ENCODE measurements at regions not wholly inside any gene's neighbourhood (a gene's known extent, or its start where the extent isn't known, plus 50 kb on each side); places are given as distances from the start of the nearest gene placed in this dataset.

DNA sequence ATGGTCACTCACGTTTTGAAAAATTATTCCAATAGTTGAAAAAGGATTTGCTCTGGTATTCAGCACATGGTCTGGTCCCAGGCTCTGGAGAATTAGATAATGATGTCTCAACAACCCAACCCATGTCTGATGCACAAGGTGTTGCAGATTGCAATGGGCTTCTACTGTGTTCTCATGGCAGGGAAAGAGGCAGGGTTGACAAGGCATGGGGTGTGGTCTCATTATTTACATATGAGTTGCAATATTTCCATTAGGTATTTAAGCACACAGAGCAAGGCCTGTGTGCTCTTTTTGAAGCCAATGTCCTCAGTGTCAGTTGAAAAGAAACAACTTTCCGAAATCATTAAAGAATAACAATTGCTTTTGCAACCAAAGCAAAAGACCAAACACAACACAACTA, 381.9 kb upstream of the PBX1 start:
- H3K27ac ChIP-seq (ENCODE audit: low read depth): no peak overlapping the region
- no peaks in the 10 kb centered on the region for H3K4me1 ChIP-seq (ENCODE audit: insufficient read depth)
- WGBS: 85% methylated on average over 2 of the region's 2 CpGs
- no peaks in the 10 kb centered on the region for H3K36me3 ChIP-seq (ENCODE audit: insufficient read depth)
- H3K4me3 ChIP-seq (ENCODE audit: low read depth, low read length): no peak overlapping the region
- DNase-seq (ENCODE audit: extremely low spot score): no peak

DNA sequence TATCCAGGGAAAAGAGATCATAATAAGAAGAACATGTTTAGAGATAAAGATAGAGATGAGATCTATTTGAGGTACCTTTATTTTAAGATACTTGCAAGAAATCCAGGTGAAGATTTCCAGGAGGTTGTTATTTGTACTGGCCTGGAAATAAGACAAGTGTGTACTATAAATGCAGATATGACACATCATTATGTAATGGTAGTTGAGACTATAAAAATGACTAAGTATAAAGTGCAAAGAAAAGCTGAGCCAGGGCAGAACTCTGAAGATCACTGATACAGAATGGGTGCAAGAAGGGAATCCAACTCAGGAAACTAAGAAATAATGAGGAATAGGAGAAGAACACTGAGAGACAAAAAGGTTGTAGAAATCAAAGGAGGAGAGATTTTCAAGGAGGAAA, 378.2 kb upstream of the PBX1 start:
- H3K27ac ChIP-seq (ENCODE audit: low read depth): no peak overlapping the region
- H3K36me3 ChIP-seq (ENCODE audit: insufficient read depth): no peaks in the 10 kb centered on the region
- no peaks in the 10 kb centered on the region for H3K4me1 ChIP-seq (ENCODE audit: insufficient read depth)
- no peak overlapping the region for H3K4me3 ChIP-seq (ENCODE audit: low read depth, low read length)
- no peak for DNase-seq (ENCODE audit: extremely low spot score)

DNA sequence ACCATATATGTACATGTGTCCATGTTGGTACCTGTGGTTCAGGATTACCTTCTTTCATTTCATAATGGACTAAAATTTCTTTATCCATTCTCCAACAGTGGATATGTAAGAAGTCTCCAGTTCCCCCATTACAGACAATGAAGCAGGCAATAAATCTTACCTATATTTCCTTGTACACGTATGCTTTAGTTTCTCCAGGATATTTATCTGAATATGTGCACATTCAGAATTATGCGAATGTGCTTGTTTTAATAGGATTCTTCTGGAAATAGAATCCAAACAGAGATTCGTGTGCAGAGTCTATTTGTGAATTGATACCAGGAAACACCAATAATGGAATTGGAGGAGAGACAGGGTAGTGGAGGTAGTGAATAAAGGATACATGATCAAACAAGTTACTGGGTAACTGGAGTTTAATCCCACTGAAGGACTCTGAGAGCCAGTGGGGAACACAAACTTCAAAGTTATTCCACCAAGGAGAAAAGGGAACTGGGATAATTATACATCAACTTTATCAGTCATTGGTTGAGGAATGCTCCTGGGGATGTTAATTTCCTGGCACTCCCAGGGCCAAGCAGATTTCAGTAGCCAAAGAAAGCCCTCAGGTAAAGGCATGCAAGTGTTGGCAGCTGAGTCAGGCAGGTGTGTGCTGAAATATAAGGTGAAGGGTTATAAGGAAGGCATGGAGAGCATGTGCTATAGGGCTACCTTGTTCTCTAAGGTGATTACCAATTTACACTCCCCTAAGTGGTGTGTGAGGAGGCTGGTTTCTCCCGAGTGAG, 374.9 kb upstream of the PBX1 start:
- WGBS: 72% methylated on average over 4 of the region's 4 CpGs
- H3K4me1 ChIP-seq (ENCODE audit: insufficient read depth): no peaks in the 10 kb centered on the region

DNA sequence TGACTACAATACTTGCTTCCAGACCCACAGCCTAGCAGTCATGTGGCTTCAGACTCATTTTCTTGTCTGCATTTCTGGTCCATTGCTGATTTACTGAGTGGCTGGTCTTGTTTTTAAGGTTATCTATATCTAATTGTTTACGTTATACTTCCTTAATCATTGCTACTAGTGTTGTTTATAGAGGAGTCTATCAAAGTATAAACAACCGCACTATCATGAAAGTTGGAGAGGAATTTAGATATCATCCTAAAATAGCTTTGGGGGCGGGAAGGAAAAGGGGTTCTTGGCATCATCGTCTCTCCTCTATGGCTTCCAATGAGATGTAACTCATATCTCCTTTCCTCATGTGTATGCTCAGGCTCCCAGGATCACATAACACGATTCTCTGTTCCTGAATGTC, 372.1 kb upstream of the PBX1 start:
- WGBS: 54% methylated on average over 5 of the region's 5 CpGs
- H3K27ac ChIP-seq (ENCODE audit: low read depth): no peak overlapping the region
- no peak for DNase-seq (ENCODE audit: extremely low spot score)
- no peak overlapping the region for H3K4me3 ChIP-seq (ENCODE audit: low read depth, low read length)
- no peaks in the 10 kb centered on the region for H3K36me3 ChIP-seq (ENCODE audit: insufficient read depth)
- no peaks in the 10 kb centered on the region for H3K4me1 ChIP-seq (ENCODE audit: insufficient read depth)

More for the DNA sequence above, 374.9 kb upstream of the PBX1 start:
- DNase-seq (ENCODE audit: extremely low spot score): no peak
- H3K36me3 ChIP-seq (ENCODE audit: insufficient read depth): no peaks in the 10 kb centered on the region
- no peak overlapping the region for H3K27ac ChIP-seq (ENCODE audit: low read depth)
- no peak overlapping the region for H3K4me3 ChIP-seq (ENCODE audit: low read depth, low read length)

DNA sequence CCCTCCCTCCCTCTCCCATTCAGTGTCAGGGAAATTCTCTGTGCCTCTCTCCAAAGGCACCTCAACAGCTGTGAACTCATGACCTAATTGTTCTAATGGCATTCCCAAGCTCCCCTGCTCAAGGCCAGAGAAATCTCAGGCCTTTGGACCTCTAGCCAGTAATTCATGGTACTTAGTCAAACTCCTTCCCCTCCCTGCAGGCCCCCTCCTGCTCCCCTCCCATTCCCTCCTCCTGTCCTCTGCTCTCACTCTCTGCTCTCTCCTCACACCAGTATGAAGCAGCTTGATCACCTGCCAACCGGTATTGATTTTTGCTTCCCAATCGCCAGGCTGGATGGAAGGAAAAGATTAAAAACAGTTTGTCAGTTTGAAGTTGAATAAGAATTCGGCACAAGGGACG, 370.5 kb upstream of the PBX1 start:
- no peaks in the 10 kb centered on the region for H3K36me3 ChIP-seq (ENCODE audit: insufficient read depth)
- H3K4me3 ChIP-seq (ENCODE audit: low read depth, low read length): no peak overlapping the region
- 68% methylated on average over 4 of the region's 4 CpGs for WGBS
- H3K4me1 ChIP-seq (ENCODE audit: insufficient read depth): no peaks in the 10 kb centered on the region
- no peak for DNase-seq (ENCODE audit: extremely low spot score)
- no peak overlapping the region for H3K27ac ChIP-seq (ENCODE audit: low read depth)

DNA sequence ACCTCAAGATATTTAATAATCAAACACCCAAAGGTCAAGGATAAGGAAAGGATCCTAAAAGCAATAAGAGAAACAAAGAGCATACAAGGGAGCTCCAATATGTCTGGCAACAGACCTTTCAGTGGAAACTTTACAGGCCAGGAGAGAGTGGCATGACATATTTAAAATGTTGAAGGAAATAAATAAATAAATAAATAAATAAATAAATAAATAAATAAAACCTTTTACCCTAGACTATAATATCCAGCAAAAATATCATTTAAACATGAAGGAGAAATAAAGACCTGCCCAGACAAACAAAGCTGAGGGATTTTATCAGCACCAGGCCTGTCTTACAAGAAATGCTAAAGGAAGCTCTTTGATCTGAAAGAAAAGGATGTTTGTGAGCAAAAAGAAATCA, 367.8 kb upstream of the PBX1 start:
- no peak for DNase-seq (ENCODE audit: extremely low spot score)
- Histone ChIP-seq H3K27ac (ENCODE audit: low read depth) (no peak overlapping the region), H3K4me1 (ENCODE audit: insufficient read depth) (no peaks in the 10 kb centered on the region), H3K36me3 (ENCODE audit: insufficient read depth) (no peaks in the 10 kb centered on the region), H3K4me3 (ENCODE audit: low read depth, low read length) (no peak overlapping the region)

DNA sequence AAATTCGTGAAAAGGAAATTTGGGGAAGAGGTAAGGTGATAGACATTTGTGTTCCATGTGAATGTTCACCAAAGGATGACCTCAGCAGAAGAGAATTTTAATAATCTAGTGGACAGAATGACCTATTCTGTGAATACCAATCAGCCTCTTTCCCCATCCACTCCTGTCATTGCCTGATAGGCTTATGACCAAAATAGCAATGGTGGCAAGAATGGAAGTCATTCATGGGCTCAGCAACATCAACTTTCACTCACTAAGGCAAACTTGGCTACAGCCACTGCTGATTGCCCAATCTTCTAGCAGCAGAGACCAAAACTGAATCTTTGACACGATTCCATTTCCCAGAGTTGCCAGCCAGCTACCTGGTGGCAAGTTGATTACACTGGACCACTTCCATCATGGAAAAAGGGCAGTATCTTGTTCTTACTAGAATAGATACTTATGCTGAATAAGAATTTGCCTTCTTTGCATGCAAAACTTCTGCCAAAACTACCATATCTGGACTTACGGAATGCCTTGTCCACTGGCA, 348.7 kb upstream of the PBX1 start:
- Histone ChIP-seq H3K4me3 (ENCODE audit: low read depth, low read length) (no peak overlapping the region), H3K27ac (ENCODE audit: low read depth) (no peak overlapping the region), H3K36me3 (ENCODE audit: insufficient read depth) (no peaks in the 10 kb centered on the region), H3K4me1 (ENCODE audit: insufficient read depth) (no peaks in the 10 kb centered on the region)
- DNase-seq (ENCODE audit: extremely low spot score): no peak
- WGBS: 91% methylated on average over 3 of the region's 3 CpGs

DNA sequence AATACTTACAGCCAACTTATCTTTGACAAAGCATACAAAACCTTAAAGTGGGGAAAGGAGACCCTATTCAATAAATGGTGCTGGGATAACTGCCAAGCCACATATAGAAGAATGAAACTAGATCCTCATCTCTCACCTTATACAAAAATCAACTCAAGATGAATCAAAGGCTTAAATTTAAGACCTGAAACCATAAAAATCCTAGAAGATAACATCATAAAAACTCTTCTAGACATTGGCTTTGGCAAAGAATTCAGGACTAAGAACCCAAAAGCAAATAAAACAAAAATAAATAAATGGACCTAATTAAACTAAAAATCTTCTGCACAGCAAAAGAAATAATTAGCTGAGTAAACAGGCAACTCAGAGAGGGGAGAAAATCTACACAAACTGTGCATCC, 335.6 kb upstream of the PBX1 start:
- Histone ChIP-seq H3K4me1 (ENCODE audit: insufficient read depth) (no peaks in the 10 kb centered on the region), H3K4me3 (ENCODE audit: low read depth, low read length) (no peak overlapping the region), H3K36me3 (ENCODE audit: insufficient read depth) (no peaks in the 10 kb centered on the region), H3K27ac (ENCODE audit: low read depth) (no peak overlapping the region)
- DNase-seq (ENCODE audit: extremely low spot score): no peak

DNA sequence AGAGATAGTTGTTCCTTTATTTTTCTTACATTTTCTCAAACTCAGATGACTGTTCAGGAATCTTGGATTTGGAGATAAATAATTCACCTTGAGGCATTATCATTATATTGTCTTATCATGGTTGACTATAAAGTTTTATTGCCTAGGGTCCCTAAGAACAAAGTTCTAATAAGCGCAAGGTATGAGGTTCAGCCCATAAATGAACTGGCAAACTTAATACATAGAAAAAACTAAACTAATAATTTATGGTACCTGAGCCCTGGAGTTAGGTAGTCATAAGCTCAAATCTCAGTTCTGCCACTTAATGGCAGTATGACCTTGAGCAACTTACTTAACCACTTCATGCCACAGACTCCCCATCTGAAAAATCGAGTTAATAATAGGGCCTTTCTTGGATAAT, 334.0 kb upstream of the PBX1 start:
- Histone ChIP-seq H3K27ac (ENCODE audit: low read depth) (no peak overlapping the region), H3K4me3 (ENCODE audit: low read depth, low read length) (no peak overlapping the region), H3K36me3 (ENCODE audit: insufficient read depth) (no peaks in the 10 kb centered on the region), H3K4me1 (ENCODE audit: insufficient read depth) (no peaks in the 10 kb centered on the region)
- DNase-seq (ENCODE audit: extremely low spot score): no peak
- 91% methylated on average over 2 of the region's 2 CpGs for WGBS

DNA sequence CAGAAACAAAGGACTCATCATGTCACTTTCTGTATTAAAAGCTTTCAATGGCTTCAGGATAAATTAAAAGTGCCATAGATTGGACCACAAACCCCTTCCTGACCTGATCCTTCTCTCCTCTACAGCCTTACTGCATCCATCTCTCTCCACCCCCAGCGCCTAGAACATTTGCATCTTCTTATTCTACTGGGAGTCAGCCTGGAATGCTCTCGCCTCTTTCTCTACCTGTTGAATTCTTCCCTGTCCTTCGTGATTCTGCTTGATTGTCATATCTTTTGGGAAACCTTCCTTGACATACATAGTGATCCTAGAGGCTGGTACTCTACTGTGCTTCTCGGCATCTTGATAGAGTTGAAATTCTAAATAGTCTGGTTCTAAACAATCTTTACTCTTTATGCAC, 332.0 kb upstream of the PBX1 start:
- WGBS: 96% methylated on average over 4 of the region's 4 CpGs
- no peaks in the 10 kb centered on the region for H3K4me1 ChIP-seq (ENCODE audit: insufficient read depth)
- DNase-seq (ENCODE audit: extremely low spot score): no peak
- no peak overlapping the region for H3K4me3 ChIP-seq (ENCODE audit: low read depth, low read length)
- H3K36me3 ChIP-seq (ENCODE audit: insufficient read depth): no peaks in the 10 kb centered on the region
- no peak overlapping the region for H3K27ac ChIP-seq (ENCODE audit: low read depth)

DNA sequence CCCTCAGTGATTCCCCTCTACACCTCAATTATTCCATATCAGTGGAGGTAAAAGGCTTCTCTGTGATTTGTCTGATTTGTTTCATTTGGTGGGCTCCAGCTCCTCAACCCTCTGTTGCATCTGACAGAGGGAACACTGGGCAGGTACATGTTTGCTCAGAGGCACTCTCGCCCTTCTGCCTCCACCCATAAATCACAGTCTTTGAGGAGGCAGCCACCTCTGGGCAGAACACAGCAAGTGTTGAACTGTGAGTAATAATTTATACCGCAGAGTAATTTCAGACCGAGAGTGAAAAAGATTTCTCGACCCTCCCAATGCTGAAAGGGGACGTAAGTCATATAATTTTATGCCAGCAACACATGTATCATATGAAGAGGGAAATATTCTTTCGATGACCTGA, 330.1 kb upstream of the PBX1 start:
- Histone ChIP-seq H3K4me3 (ENCODE audit: low read depth, low read length) (no peak overlapping the region), H3K4me1 (ENCODE audit: insufficient read depth) (no peaks in the 10 kb centered on the region), H3K27ac (ENCODE audit: low read depth) (no peak overlapping the region), H3K36me3 (ENCODE audit: insufficient read depth) (no peaks in the 10 kb centered on the region)
- DNase-seq (ENCODE audit: extremely low spot score): no peak
- 88% methylated on average over 6 of the region's 6 CpGs for WGBS

DNA sequence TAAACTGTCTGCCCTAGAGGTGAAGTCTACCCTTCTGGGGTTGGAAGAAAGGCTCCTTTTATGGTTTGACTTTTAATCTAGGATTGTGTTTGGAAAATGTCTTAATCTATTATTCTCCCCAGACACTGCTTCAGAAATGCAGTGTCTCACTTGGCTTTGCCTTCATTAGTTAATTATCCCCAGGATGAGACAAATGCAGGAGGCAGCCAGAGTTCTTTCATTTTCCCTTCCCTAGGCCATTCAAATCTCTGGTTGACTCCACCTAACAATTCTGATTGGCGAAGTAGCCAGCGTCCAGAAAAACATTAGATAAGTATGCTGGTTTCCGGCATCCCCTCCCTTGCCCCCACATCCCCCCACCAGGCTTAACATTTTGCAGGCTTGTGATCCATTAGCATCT, 325.8 kb upstream of the PBX1 start:
- H3K4me1 ChIP-seq (ENCODE audit: insufficient read depth): no peaks in the 10 kb centered on the region

DNA sequence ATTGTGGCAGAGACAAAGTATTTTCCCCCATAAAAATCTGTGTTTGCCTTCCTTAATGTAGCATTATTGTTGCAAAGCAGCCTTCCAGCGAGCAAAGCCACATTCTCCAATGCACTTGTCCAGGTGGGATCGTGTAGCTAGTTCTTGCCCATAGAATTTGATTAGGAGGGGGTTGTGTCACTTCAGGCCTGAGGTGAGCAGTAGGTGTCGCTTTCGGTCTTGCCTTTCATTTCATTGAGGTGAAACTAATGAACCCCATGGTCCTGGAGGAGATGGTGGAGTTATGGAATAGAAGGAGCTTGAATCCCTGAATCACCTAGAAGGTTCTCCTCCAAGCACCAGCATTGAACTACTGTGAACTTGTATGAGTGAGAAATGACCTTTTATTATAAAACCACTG, 318.9 kb upstream of the PBX1 start:
- DNase-seq (ENCODE audit: extremely low spot score): no peak
- 66% methylated on average over 4 of the region's 4 CpGs for WGBS
- no peaks in the 10 kb centered on the region for H3K4me1 ChIP-seq (ENCODE audit: insufficient read depth)
- H3K36me3 ChIP-seq (ENCODE audit: insufficient read depth): no peaks in the 10 kb centered on the region
- no peak overlapping the region for H3K27ac ChIP-seq (ENCODE audit: low read depth)
- H3K4me3 ChIP-seq (ENCODE audit: low read depth, low read length): no peak overlapping the region

More for the DNA sequence above, 325.8 kb upstream of the PBX1 start:
- no peak for DNase-seq (ENCODE audit: extremely low spot score)
- no peaks in the 10 kb centered on the region for H3K36me3 ChIP-seq (ENCODE audit: insufficient read depth)
- H3K4me3 ChIP-seq (ENCODE audit: low read depth, low read length): no peak overlapping the region
- WGBS: 80% methylated on average over 3 of the region's 3 CpGs
- no peak overlapping the region for H3K27ac ChIP-seq (ENCODE audit: low read depth)

DNA sequence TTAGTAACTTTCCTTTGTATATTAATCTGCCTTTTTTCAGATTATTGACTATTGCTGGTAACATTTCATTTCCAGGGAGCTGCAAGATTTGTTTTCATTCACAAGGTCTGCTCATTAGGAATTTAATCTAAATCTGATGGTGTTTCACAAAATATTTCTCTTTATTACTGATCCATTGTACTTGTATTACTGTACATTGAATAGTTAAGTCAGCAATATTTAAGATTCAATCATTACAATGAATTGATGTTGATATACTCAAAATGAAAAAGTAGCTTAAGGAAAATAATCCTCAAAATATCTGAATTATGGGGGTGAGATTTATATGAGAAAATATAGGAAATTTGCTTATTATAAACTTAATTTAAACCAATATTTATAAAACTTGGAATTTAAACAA, 308.6 kb upstream of the PBX1 start:
- H3K36me3 ChIP-seq (ENCODE audit: insufficient read depth): no peaks in the 10 kb centered on the region
- H3K4me1 ChIP-seq (ENCODE audit: insufficient read depth): no peaks in the 10 kb centered on the region
- DNase-seq (ENCODE audit: extremely low spot score): no peak
- H3K27ac ChIP-seq (ENCODE audit: low read depth): no peak overlapping the region
- no peak overlapping the region for H3K4me3 ChIP-seq (ENCODE audit: low read depth, low read length)

DNA sequence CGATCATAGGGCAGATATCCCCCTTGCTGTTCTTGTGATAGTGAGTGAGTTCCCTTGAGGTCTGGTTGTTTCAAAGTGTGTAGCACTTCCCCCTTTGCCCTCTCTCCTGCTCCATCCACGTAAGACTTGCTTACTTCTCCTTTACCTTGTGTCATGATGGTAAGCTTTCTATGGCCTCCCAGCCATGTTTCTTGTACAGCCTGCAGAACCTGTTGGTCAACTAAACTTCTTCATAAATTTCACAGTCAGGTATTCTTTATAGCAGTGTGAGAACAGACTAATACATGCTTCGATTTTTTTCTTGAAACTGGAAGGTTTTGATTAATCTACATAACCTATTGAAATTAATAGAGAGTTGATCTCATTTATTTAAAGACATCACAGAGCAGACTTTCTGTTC, 302.5 kb upstream of the PBX1 start:
- no peak for DNase-seq (ENCODE audit: extremely low spot score)
- H3K4me1 ChIP-seq (ENCODE audit: insufficient read depth): no peaks in the 10 kb centered on the region
- H3K4me3 ChIP-seq (ENCODE audit: low read depth, low read length): no peak overlapping the region
- H3K36me3 ChIP-seq (ENCODE audit: insufficient read depth): no peaks in the 10 kb centered on the region
- 83% methylated on average over 3 of the region's 3 CpGs for WGBS
- no peak overlapping the region for H3K27ac ChIP-seq (ENCODE audit: low read depth)
